Stimulated activated naive CD8-positive, alpha-beta T cell treated with anti-CD3 and anti-CD28 coated beads, Interleukin-15, amount 100 ng/mL, for 72 hours (primary cell): ENCODE measurements at regions not wholly inside any gene's neighbourhood (a gene's known extent, or its start where the extent isn't known, plus 50 kb on each side); places are given as distances from the start of the nearest gene placed in this dataset.

Source experiments
- ATAC-seq: fragments of 150-1000 bp; cut with Tn5 transposase; 2 replicates; pipeline ENCODE4 v1.10.0; 2021; ENCODE audit warnings: mild to moderate bottlenecking, moderate library complexity
- DNase-seq, 2 donors: peaks; one replicate each; pipeline ENCODE4 v3.0.0; 2021 to 2022
- H3K27ac Mint-ChIP-seq, 2 donors: one replicate each; pipeline ENCODE4 v1.8.0; 2022; ENCODE audit warnings: mild to moderate bottlenecking in 2 of 2, mixed read lengths in 2 of 2, moderate library complexity in 2 of 2
- H3K27me3 Mint-ChIP-seq: one replicate; pipeline ENCODE4 v1.8.0; 2022; ENCODE audit warnings: mixed read lengths
- H3K4me1 Mint-ChIP-seq: one replicate; pipeline ENCODE4 v1.8.0; 2022; ENCODE audit warnings: mild to moderate bottlenecking, mixed read lengths
- H3K4me3 Mint-ChIP-seq, 2 donors: one replicate each; pipeline ENCODE4 v1.8.0; 2022; ENCODE audit warnings: mild to moderate bottlenecking in 2 of 2, mixed read lengths in 2 of 2, moderate library complexity in 1 of 2
- H3K9me3 Mint-ChIP-seq, 2 donors: one replicate each; pipeline ENCODE4 v1.8.0; 2022; ENCODE audit warnings: mixed read lengths in 2 of 2

- ATAC-seq (no peak), DNase-seq (no peak)
- Mint-ChIP-seq H3K4me3 (no peak overlapping the region), H3K4me1 (no peaks in the 10 kb centered on the region), H3K27ac (no peak overlapping the region), H3K9me3 (no peaks in the 10 kb centered on the region), H3K27me3 (no peaks in the 10 kb centered on the region)
These were observed 384.6 kb downstream of the STIM2 start for GRCh38 chr4:27245216-27245615.

DNA sequence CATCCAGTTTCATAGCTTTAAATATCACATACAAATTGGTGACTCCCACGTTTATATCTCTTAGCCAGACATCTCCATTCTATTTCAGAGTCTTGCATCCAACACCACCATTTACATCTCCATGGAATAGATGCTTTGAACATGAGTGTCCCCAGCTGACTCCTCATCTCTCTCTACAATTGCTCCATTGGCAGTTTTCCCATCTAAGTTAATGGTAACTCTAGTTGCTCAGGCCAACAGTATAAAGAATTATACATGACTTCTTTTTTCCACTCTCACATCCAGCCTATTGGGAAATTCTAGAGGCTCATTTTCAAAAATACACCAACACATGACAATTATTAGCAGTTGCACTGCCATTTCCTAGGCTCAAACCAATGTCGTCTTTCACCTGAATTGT, 388.2 kb downstream of the STIM2 start:
- Mint-ChIP-seq H3K27ac (no peak overlapping the region), H3K9me3 (no peaks in the 10 kb centered on the region), H3K4me3 (no peak overlapping the region), H3K27me3 (no peaks in the 10 kb centered on the region), H3K4me1 (no peaks in the 10 kb centered on the region)
- DNase-seq (no peak), ATAC-seq (no peak)

GRCh38 chr4:27251771-27252170, 391.1 kb downstream of the STIM2 start:
- H3K4me1 Mint-ChIP-seq, result no peaks in the 10 kb centered on the region
- H3K27ac Mint-ChIP-seq, result no peak overlapping the region
- no peak overlapping the region for H3K4me3 Mint-ChIP-seq
- DNase-seq, result no peak
- ATAC-seq, result no peak
- peaks cover 0 to 7% of the 10 kb centered on the region in 2 donors for H3K9me3 Mint-ChIP-seq
- H3K27me3 Mint-ChIP-seq, result no peaks in the 10 kb centered on the region

DNA sequence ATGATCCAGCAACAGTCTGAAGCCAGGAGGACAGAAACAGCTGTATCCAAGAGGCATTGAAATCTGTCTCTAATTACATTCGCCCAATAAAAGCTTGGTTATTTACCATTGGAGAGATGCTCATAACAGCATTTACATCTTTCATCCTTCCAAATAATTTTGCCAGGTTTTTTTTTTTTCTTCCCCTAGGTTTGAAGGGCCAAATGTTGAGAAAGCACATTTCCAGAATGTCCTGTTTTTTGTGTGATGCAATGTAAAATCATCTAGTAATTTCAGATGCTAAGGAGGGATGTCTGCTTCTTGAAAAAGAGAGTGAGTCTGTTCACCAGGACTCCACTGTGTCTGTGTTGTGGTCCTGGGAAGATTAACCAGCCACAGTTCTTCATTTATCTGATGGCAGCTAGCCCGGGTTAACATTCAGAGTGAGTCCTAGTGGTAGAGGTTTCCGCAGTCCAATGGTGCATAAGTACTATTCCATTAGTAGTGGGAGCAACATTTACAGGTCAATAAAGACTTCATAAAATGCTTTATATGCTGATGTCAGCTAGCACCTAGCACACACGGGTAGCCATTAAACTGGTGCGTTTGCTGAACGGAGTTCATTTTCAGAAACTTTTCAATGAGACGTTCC, 406.8 kb downstream of the STIM2 start:
- Mint-ChIP-seq H3K27ac (peak overlapping the region in 1 of 2 donors; percentile 4), H3K9me3 (peaks cover 0 to 14% of the 10 kb centered on the region in 2 donors), H3K27me3 (no peaks in the 10 kb centered on the region), H3K4me1 (no peaks in the 10 kb centered on the region), H3K4me3 (no peak overlapping the region)
- ATAC-seq (no peak), DNase-seq (no peak)

DNA sequence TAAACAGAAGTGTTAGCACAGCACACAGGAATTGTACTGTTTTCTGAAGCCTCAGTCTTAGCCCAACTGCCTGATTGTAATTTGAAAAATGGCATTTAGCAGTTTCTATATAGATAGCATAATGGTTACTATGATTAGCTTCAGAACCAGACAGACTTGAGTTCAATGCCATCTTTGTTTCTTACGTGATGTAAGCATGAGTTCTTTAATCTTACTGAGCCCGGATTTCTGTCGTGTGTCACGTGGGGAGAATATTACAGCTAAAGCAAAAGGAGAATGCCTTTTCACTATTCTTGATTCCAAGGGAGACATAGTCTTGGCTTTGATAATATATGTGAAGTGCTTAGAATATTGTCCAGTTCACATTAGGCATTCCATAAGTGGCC, 407.3 kb downstream of the STIM2 start:
- ATAC-seq, result no peak
- Mint-ChIP-seq H3K27ac (no peak overlapping the region), H3K27me3 (no peaks in the 10 kb centered on the region), H3K4me3 (no peak overlapping the region), H3K9me3 (peaks cover 0 to 12% of the 10 kb centered on the region in 2 donors), H3K4me1 (no peaks in the 10 kb centered on the region)
- DNase-seq, result no peak

- Mint-ChIP-seq H3K27ac (no peak overlapping the region), H3K4me3 (no peak overlapping the region), H3K4me1 (no peaks in the 10 kb centered on the region), H3K27me3 (no peaks in the 10 kb centered on the region), H3K9me3 (no peaks in the 10 kb centered on the region)
- ATAC-seq (no peak), DNase-seq (no peak)
These were observed 409.8 kb downstream of the STIM2 start for GRCh38 chr4:27270435-27270834.

- Mint-ChIP-seq H3K4me3 (no peak overlapping the region), H3K4me1 (no peaks in the 10 kb centered on the region), H3K9me3 (no peaks in the 10 kb centered on the region), H3K27ac (no peak overlapping the region), H3K27me3 (no peaks in the 10 kb centered on the region)
- ATAC-seq (no peak), DNase-seq (no peak)
These were observed 410.9 kb downstream of the STIM2 start for GRCh38 chr4:27271555-27271954.

GRCh38 chr4:27272217-27272616, 411.6 kb downstream of the STIM2 start:
- H3K27ac Mint-ChIP-seq, result no peak overlapping the region
- H3K27me3 Mint-ChIP-seq, result no peaks in the 10 kb centered on the region
- no peak overlapping the region for H3K4me3 Mint-ChIP-seq
- DNase-seq, result no peak
- ATAC-seq, result no peak
- H3K4me1 Mint-ChIP-seq, result no peaks in the 10 kb centered on the region
- H3K9me3 Mint-ChIP-seq, result no peaks in the 10 kb centered on the region

- no peak for DNase-seq
- ATAC-seq, result no peak
- H3K27ac Mint-ChIP-seq, result no peak overlapping the region
- no peaks in the 10 kb centered on the region for H3K4me1 Mint-ChIP-seq
- H3K27me3 Mint-ChIP-seq, result no peaks in the 10 kb centered on the region
- H3K4me3 Mint-ChIP-seq, result no peak overlapping the region
- peaks cover 0 to 6% of the 10 kb centered on the region in 2 donors for H3K9me3 Mint-ChIP-seq
These were observed 415.8 kb downstream of the STIM2 start for GRCh38 chr4:27276307-27277073.

DNA sequence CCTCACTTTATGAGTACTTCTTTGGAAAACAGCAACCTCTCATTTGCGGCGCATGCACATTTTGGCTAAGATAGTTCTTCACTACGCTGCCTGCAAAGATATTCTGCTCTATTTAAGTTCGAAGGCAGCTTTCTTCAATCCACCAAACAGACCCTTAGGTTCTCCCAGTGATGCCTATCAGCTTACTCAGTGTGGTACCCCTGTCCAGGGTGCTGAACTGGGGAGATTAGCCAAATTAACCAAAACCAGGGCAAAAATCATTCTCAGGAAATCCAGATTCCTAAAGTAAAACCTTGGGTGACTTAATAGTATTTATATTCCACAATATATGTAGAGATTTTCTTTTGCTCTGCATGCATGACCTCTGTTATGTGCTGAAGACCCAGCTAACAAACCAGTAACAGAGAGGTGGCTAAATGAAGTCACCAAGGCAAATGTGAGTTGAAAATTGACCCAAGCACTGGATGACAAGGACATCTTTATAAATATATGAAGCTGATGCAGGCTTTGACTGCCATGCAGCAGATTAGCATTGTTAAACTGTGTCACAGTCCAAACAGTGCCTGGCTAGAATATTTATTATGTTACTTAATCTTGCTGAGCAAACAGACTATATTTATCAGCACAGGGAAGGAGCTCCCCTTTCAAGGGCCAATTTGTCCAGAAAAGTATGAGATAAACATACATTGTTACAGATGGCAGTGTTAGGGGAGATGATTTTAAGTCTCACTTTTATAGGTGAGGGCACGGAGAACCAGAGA, 418.2 kb downstream of the STIM2 start:
- no peak for ATAC-seq
- DNase-seq, result no peak

GRCh38 chr4:27288496-27288895, 427.9 kb downstream of the STIM2 start:
- Mint-ChIP-seq H3K27me3 (no peaks in the 10 kb centered on the region), H3K27ac (no peak overlapping the region), H3K4me1 (no peaks in the 10 kb centered on the region), H3K9me3 (no peaks in the 10 kb centered on the region), H3K4me3 (no peak overlapping the region)
- ATAC-seq (no peak), DNase-seq (no peak)

More for the DNA sequence above, 418.2 kb downstream of the STIM2 start:
- Mint-ChIP-seq H3K4me1 (no peaks in the 10 kb centered on the region), H3K9me3 (peaks cover 0 to 6% of the 10 kb centered on the region in 2 donors), H3K4me3 (no peak overlapping the region), H3K27ac (no peak overlapping the region), H3K27me3 (no peaks in the 10 kb centered on the region)

DNA sequence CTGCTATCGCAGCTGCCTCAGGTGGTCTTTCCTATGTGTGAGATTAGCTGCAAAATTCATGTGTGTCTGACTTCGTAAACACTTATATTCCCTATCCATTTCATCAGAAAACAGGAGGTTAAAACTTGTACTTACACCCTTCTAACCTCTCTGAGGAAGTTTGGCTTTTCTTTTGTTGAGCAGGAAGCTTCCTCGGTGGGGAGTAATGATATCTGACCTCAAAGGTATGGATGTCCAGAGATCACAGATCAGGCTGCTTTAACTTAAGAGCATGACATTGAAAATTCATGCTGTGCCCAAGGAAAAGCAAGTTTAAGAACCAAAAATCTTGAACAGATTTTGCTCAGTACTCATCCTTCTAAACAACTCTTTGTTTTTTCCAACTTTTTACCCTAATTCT, 429.1 kb downstream of the STIM2 start:
- DNase-seq (no peak), ATAC-seq (no peak)
- Mint-ChIP-seq H3K4me3 (no peak overlapping the region), H3K27ac (no peak overlapping the region), H3K9me3 (no peaks in the 10 kb centered on the region), H3K27me3 (no peaks in the 10 kb centered on the region), H3K4me1 (no peaks in the 10 kb centered on the region)

DNA sequence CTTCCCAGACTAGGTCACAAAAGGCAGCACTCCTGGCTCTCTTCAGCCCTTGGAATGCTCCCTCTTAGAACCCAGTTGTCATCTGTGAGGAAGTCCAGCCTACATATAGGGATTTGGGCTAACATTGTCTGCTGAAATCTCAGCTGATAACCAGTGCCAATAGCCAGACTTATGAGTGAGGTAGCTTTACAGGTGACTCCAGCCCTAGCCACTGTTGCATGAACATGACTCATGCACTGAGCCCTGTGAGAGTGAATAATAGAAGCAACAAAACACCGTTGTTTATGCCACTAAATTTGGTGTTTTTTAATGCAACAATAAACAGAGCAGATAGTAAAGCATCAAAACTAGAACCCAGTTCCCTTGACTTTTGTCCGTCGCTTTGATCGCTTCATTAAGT, 433.2 kb downstream of the STIM2 start:
- H3K27me3 Mint-ChIP-seq, result no peaks in the 10 kb centered on the region
- H3K27ac Mint-ChIP-seq, result no peak overlapping the region
- H3K4me1 Mint-ChIP-seq, result no peaks in the 10 kb centered on the region
- no peaks in the 10 kb centered on the region for H3K9me3 Mint-ChIP-seq
- ATAC-seq (no peak), DNase-seq (no peak)
- H3K4me3 Mint-ChIP-seq, result no peak overlapping the region

GRCh38 chr4:27304751-27305150, 444.1 kb downstream of the STIM2 start:
- ATAC-seq (no peak), DNase-seq (no peak)
- Mint-ChIP-seq H3K27me3 (no peaks in the 10 kb centered on the region), H3K27ac (no peak overlapping the region), H3K4me1 (no peaks in the 10 kb centered on the region), H3K9me3 (peaks cover 9 to 30% of the 10 kb centered on the region in 2 donors), H3K4me3 (no peak overlapping the region)

DNA sequence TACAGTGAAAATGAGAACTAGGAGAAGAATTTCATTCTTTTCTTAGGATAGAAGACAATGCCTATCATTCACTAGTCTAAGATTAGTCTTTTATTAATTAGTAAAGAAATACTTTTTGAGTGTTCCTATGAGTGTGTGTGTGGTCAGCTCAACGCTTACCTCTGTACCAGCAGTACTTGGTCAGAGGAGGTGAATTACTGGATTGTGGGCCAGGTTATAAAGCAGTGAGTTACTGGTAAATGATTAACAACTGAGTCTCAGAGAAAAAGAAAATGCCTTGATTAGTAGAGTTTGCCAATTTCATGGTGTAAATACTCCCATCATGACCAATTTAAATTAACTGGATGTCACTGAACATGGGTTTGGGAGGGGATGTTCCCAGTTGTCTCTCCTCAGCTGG, 444.6 kb downstream of the STIM2 start:
- Mint-ChIP-seq H3K4me1 (no peaks in the 10 kb centered on the region), H3K27ac (no peak overlapping the region), H3K27me3 (no peaks in the 10 kb centered on the region), H3K9me3 (peaks cover 9 to 28% of the 10 kb centered on the region in 2 donors), H3K4me3 (no peak overlapping the region)
- ATAC-seq (no peak), DNase-seq (no peak)

GRCh38 chr4:27308379-27308778, 447.7 kb downstream of the STIM2 start:
- Mint-ChIP-seq H3K4me1 (no peaks in the 10 kb centered on the region), H3K27me3 (no peaks in the 10 kb centered on the region), H3K9me3 (peaks cover 0 to 20% of the 10 kb centered on the region in 2 donors), H3K27ac (no peak overlapping the region), H3K4me3 (no peak overlapping the region)
- DNase-seq, result no peak
- ATAC-seq, result no peak
